C4-2B (cell line): ENCODE measurements at regions not wholly inside any gene's neighbourhood (a gene's known extent, or its start where the extent isn't known, plus 50 kb on each side); places are given as distances from the start of the nearest gene placed in this dataset.
A peak's percentile ranks its signal among the peaks of the same experiment; 100 is the strongest.

ENCODE experiments used
- ZFX ChIP-seq: fragments of 450-650 bp; IDR thresholded peaks from 2 replicates; pipeline ENCODE4 v1.6.1; 2017
- TF ChIP-seq, protein P1 (sequence below): fragments of 450-650 bp; conservative IDR thresholded peaks from 2 replicates; pipeline ENCODE4 v1.5.1; 2017; ENCODE audit warnings: mild to moderate bottlenecking

DNA sequence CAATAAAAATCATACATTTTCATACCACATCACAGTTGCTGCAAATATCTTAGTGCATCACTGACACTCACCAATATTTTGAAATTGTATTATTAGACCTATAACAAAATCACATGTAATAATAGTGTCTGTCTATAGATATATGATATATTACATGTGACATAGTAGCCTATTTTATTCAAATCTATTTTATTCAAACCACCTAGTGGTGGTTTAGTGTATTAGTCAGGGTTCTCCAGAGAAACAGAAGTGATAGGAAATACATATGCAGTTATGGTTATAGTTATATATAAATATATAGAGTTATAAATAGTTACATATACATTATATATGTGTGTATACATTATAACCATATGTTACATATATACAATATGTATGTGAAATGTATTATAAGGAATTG, 366.5 kb upstream of the ARID1B start:
- TF ChIP-seq, protein P1, sequence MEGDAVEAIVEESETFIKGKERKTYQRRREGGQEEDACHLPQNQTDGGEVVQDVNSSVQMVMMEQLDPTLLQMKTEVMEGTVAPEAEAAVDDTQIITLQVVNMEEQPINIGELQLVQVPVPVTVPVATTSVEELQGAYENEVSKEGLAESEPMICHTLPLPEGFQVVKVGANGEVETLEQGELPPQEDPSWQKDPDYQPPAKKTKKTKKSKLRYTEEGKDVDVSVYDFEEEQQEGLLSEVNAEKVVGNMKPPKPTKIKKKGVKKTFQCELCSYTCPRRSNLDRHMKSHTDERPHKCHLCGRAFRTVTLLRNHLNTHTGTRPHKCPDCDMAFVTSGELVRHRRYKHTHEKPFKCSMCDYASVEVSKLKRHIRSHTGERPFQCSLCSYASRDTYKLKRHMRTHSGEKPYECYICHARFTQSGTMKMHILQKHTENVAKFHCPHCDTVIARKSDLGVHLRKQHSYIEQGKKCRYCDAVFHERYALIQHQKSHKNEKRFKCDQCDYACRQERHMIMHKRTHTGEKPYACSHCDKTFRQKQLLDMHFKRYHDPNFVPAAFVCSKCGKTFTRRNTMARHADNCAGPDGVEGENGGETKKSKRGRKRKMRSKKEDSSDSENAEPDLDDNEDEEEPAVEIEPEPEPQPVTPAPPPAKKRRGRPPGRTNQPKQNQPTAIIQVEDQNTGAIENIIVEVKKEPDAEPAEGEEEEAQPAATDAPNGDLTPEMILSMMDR, result peak; percentile 49
- no peak for TF ChIP-seq ZFX
